Endometrial microvascular endothelial cells (primary cell): ENCODE measurements at regions not wholly inside any gene's neighbourhood (a gene's known extent, or its start where the extent isn't known, plus 50 kb on each side); places are given as distances from the start of the nearest gene placed in this dataset.
"Not testable (repeated sequence)": the region's sequence is repeated elsewhere in the genome, so short reads cannot be mapped to it uniquely, and the experiment has no call there.

Experiments used
- in situ Hi-C: cut with HindIII; loops from 2 replicates; pipeline ENCODE4 v1.10.0; 2017; ENCODE audit warnings: low sequenced_read_pairs, low pct_unique_long_range_greater_than_20kb; ENCODE audit errors: inconsistent ontology term

DNA sequence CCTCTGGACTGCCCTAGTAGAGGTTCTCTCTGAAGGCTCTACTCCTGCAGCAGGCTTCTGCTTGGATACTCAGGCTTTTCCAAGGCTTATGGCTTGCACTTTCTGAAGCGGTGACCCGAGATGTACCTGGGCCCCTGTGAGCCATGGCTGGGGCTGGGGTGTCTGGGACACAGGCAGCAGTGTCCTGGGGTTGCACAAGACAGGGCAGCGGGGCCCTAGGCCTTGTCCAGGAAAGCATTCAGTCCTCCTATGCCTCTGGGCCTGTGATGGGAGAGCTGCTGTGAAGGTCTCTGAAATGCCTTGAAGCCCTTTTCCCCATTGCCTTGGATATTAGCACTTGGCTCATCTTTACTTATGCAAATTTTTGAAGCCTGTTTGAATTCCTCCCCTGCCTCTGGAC is 192.2 kb downstream of the YTHDC2 start:
- in situ Hi-C loops, result no loop called here

DNA sequence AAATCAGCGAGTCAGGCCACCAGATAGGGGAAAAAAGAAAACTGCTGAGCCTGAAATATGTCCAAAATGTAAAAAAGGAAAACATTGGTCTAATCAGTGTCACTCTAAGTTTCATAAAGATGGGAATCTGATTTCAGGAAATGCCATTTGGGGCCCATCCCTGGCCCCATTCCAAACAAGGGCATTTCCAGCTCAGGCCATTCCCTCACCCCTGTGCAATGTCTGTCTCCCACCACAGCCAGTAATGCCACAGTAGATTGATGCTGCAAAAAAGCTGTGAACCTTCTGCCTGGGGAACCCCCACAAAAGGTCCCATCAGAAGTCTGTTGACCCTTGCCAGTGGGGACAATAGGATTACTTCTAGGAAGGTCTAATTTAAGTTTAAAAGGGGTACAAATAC is 199.6 kb downstream of the YTHDC2 start:
- in situ Hi-C loops, result no loop called here

DNA sequence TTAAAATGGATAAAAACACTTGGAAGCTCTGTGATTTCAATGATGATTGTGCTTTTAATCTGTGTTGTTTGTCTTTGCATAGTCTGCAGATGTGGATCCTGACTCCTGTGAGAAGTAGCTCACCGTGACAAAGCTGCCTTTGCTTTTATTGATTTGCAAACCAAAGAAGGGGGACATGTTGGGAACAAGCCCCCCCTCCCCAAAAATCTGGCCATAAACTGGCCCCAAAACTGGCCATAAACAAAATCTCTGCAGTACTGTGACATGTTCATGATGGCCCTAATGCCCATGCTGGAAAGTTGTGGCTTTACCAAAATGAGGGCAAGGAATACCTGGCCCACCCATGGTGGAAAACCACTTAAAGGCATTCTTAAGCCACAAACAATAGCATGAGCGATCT is 202.4 kb downstream of the YTHDC2 start:
- in situ Hi-C loops, result not testable (repeated sequence)

DNA sequence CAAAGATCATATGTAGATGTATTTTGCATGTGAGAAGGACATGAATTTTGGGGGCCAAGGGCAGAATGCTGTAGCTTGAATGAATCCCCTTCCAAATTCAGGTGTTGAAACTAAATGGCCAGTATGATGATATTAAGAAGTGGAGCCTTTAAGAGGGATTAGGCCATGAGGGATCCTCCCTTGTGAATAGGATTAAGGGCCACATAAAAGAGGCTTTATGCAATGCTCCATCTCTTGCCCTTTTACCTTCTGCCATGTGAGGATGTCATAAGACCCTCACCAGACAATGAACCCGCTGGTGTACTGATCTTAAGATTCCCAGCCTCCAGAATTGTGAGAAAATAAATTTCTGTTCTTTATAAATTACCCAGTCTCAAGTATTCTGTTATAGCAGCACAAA is 206.1 kb downstream of the YTHDC2 start:
- in situ Hi-C loops, result no loop called here

DNA sequence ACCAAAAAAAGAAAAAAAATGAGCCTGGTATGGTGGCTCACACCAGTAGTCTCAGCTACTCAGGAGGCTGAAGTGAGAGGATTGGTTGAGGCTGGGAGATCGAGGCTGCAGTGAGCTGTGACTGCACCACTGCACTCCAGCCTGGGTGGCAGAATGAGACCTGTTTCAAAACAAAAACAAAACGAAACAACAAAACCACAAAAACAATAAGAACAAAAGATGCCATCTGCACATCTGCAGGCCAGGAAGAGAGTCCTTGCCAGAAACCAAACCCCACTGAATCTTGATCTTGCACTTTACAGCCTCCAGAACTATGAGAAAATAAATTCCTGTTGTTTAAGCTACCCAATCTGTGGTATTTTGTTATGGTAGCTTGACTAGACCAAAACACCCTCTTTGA is 207.7 kb downstream of the YTHDC2 start:
- in situ Hi-C loops, result no loop called here

DNA sequence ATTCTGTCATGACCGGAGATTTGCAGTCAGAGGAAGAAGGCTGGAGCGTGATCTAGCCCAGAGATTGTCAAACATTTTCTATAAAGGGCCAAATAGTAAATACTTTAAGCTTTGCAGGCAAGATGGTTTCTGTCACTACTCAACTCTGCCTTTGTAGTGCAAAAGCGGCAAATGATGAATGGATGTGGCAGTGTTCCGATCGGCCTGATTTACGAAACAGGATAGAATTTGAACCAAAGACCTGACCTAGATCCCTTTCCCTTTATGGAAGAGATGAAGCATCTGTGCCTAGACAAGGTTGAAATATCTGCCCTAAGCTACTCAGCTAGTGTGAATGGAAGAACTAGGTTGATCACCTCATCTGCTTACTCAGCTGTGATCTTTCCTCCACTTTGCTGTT is 209.5 kb downstream of the YTHDC2 start:
- in situ Hi-C loops, result no loop called here

DNA sequence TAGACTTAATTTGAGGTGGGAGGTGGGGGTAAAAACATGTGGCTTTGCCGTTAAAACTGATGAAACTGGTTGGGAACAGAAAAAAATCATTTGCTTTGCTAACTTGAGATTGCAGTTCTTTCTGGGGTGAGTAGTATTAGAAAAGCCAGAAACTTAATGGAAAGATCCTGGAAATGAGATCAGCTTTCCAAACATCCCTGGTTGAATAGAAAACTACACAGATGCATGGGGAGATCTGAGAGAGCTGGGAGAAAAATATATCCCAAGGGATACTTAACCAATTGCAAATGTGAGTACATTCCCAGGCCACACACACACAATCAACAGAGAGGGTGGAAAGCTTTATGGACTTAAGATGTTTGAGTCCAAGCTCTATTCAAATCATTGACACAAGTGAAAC is 222.3 kb downstream of the YTHDC2 start:
- in situ Hi-C loops, result no loop called here

DNA sequence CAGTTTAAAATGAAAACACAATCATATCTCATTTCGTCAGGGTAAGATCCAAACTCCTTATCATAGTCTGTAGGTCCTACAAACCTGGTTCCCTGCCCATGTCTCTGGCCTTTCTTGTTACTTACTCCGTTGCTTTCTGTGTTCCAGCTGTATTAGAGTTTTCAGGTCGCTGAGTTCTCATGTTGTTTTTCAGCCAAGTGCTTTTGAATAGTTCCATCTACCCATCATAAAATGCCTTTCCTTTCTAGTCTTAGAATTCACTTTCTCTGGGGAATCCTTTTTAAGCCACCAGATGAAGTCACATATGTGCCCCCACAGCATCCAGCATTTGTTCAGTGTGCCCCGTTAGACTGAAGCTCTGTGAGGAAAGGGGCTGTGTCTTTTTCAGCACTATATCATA is 228.7 kb downstream of the YTHDC2 start:
- in situ Hi-C loops, result no loop called here

DNA sequence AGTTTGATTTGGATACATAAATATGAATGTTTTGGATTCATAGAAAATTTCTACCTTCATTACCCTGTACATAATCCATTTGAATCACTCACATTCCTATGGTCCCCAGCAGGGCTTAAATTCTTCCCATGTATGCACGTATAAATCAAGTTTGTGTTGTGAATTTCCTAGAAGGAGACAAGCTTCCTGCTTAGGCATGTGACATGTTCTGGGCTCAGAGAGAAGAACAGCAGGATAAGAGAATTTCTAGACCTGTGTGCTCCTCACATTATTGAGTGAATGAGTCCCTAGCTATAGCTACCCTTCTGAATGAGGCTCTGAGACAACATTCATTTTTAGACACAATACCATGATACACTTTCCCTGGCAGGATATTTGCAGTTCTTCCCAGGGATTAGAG is 229.1 kb downstream of the YTHDC2 start:
- in situ Hi-C loops, result no loop called here

DNA sequence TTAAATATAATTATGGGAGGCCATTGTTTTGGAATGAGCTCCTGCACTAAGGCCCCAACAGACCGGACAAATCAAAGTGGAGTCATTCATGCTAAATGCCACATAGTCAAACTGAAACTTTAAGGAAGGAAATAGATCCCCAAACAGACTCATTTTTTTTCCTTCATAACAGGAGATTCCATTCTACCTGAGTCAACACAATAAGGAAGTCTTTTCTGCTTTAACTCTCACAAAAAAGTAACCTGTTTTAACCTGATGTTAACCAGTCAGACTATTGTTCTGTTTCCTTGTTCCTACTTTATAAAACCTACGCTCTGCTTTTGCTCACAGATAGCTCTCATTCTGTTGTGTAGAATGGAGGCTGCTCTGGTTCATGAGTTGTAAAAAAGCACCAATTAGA is 234.9 kb downstream of the YTHDC2 start:
- in situ Hi-C loops, result no loop called here

DNA sequence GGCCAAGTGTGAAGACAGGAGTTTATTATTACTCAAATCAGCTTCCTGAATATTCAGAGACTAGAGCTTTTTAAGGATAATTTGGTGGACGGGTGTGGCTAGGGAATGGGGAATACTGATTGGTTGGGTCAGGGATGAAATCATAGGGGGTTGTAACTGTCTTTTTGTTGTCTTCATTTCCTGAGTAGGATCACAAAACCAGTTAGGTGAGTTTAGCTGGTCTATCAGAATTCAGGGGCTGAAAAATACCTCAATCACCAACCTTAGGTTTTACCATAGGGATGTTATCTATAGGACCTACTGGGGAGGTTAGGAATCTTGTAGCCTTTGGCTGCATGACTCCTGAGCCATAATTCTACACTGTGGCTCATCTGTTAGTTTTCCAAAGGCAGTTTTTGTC is 235.8 kb downstream of the YTHDC2 start:
- in situ Hi-C loops, result no loop called here

DNA sequence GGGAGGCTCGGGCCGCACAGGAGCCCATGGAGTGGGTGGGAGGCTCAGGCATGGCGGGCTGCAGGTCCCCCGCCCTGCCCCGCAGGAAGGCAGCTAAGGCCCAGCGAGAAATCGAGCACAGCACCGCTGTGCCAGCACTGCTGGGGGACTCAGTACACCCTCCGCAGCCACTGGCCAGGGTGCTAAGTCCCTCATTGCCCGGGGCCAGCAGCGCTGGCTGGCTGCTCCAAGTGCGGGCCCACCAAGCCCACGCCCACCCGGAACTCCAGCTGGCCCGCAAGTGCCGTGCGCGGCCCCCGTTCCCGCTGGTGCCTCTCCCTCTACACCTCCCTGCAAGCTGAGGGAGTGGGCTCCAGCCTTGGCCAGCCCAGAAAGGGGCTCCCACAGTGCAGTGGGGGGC is 239.7 kb downstream of the YTHDC2 start:
- in situ Hi-C loops, result not testable (repeated sequence)

DNA sequence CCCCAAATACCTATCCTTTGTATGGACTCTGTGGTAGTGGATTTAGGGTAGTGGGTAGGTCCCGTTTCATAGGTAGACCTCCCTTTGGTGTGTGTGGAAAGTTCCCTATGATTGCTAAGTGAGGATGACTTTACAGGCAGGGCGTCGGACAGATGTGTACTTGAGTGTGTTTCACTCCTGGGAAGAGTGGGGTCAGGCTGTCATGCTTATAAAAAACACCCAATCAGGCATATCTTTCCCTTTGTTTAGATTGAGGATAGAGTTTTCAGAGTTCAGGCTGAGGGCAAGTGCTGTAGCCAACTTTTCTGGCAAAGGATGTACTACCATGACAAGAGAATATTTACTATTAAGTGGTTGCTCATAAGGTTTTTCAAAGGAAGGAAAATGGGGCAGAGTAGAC is 242.0 kb downstream of the YTHDC2 start:
- in situ Hi-C loops, result no loop called here

DNA sequence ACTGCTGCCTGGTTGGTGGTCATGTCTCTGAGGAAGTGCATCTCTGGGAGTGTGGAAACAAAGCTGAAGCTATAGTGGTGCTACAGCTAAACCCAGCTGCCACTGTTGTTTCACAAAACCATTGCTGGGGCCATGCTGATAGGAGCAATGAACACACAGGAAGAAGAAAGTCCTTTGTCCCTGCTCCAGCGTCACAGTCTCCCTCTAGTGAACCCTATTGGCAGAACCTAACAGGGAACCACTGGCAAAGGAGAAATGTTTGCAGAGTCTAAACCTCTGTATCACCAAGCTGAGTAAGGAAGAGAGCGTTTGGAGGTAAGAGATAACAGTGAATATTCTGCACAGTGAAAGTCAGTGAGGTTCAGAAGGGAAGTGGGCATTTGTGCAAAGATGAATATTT is 244.0 kb downstream of the YTHDC2 start:
- in situ Hi-C loops, result no loop called here

DNA sequence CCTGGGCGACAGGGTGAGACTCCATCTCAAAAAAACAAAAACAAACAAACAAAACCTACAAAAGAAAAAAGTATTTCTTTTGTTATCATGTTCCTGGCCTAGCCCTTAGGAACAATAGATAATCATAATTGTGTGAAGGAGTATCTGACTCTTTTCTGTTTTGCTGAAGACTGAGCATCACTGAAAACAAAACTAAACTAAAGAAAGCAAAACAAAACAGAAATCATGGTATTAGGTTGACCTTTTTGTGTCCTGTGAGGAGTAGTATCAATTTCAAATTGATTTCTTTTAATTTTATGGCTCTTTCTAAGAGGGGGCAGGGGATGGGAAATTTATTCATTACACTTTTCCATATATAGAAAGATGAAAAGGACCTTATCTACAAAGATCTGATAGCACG is 246.0 kb downstream of the YTHDC2 start:
- in situ Hi-C loops, result no loop called here

DNA sequence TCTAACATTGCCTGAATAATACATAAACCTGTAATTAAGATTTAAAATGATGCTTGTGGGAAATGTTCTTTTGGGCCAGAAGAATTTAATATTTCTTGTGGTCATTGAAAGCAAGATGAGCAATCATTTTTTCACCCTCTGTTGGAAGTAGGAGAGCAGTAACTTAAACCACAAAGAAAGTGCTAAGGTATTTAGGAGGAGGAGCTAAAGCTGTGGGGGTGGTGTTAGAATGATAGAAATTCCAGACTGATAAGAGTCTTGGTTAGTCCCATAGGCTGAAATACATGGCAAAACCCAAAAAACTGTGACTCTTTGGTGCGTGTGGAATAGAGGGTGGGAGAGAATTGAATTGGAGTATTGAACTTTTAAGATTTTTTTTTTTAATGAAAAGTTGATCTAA is 247.0 kb downstream of the YTHDC2 start:
- in situ Hi-C loops, result no loop called here

DNA sequence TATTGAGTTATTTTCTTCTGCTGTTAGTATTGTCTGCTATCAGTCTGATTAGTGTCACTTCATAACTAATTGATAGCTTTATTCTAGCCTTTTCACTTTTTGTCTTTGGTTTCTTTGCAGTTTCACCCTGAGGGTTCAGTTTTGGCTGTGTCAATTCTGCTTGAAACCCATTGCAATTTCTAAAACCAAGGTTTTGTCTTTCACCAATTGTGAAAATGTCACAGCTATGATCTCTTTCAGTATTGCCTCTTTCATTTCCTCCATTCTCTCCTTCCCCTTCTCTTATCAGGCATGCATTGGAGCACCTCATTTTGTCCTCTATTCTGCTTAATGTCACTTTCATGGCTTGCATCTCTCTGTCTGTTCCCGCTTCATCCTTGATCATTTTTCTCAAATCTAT is 248.1 kb downstream of the YTHDC2 start:
- in situ Hi-C loops, result no loop called here

DNA sequence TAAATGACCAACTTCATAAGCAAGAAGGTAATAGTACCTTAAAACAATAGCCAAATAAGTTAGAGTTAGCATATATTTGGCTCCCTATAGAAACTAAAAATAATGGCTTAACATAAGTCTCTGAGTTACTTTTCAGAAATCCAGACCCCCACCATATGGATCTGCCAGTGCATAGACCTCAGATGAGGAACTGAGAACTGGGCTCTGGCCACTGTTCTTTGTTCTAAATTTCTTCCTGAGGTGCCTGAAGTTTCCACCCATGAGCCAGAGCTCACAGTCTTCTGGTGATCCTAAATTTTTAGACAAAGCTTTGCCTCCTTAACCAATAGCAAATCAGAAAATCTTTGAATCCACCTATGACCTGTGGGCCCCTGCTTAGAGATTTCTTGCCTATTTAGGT is 250.9 kb downstream of the YTHDC2 start:
- in situ Hi-C loops, result no loop called here

DNA sequence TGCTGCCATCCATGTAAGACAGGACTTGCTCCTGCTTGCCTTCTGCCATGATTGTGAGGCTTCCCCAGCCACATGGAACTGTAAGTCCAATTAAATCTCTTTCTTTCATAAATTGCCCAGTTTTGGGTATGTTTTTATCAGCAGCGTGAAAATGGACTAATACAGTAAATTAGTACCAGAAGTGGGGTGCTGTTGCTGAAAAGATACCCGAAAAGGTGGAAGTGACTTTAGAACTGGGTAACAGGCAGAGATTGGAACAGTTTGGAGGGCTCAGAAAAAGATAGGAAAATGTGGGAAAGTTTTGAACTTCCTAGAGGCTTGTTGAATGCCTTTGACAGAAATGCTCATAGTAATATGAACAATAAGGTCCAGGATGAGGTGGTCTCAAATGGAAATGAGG is 253.3 kb downstream of the YTHDC2 start:
- in situ Hi-C loops, result not testable (repeated sequence)

DNA sequence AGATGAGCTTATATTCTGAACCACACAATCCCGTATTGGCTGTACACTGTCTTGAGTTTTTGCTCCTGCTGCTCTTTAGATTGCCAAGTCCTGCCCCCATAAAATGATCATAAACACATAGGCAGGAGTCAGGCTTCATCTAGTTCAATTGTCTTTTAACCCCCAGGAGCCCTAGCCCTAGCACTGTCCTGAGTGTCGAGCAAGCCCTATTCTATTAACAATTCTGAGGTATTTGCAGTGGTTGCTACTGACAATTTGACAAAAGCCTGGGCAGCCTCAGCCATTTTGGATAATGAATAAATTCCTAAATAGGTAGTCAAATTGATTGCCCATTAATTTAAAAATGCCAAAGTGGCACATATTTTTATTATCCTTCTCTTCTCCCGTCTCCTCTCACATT is 257.2 kb downstream of the YTHDC2 start:
- in situ Hi-C loops, result no loop called here

DNA sequence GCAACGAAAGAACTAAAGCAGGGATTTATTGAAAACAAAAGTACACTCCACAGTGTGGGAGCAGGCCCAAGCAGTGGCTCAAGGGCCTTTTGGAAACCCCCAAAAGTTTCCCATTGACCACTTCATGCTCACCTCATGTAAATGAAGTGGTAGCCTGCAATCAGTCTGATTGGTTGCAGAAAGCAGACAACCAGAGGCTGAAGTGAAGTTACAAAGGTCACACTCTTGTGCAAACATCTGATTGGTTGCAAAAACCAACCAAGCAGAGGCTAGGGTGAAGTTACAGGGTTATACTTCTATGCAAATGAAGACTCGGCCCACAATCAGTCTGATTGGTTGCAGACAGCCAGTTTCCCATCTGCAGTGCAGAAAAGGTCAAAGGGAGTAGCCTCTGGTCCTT is 258.0 kb downstream of the YTHDC2 start:
- in situ Hi-C loops, result no loop called here

DNA sequence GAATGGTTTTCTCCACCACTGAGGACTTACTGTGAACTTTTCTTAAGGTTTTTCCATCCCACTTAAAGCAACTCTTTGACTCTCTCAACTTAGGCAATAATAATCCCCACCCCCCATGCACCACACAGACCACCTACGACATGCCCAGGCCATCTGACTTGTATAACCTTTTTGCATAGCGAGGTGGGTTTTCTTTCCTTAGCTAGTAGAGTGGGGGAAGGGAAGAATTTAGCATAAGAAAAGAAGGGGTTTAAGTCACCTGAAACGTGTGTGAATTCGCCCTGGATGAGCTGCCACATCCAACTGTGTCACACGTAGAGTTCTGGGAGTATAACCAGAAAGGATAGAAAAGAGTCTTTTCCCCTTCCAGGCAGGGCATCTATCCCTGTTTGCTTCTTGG is 262.7 kb downstream of the YTHDC2 start:
- in situ Hi-C loops, result no loop called here
